HepG2 (cell line): ENCODE measurements at regions not wholly inside any gene's neighbourhood (a gene's known extent, or its start where the extent isn't known, plus 50 kb on each side); places are given as distances from the start of the nearest gene placed in this dataset.

ENCODE experiments used
- ATAC-seq: fragments of 200-7000 bp; cut with Tn5 transposase; 3 replicates; pipeline ENCODE4 v1.9.1; 2020; ENCODE audit warnings: mild to moderate bottlenecking, moderate library complexity
- BruUV-seq: library from RNA; stranded (reverse); fragments of 400-500 nt; replicated peaks from 2 replicates; lab custom pipeline; 2021; lab: Mats Ljungman, UMichigan
- CTCF ChIA-PET: fragments of 300-600 bp; formaldehyde crosslinking; extraction: SDS; loops from one replicate; lab custom pipeline; 2021; ENCODE audit warnings: low total read pairs, inconsistent platforms, low intra/inter-chr PET ratio; lab: Yijun Ruan, JAX
- POLR2A ChIA-PET: fragments of 350-600 bp; sonication (Branson Sonifier 250); formaldehyde crosslinking; loops from one replicate; lab custom pipeline; 2020; ENCODE audit warnings: antibody characterized with exemption, inconsistent platforms; lab: Yijun Ruan, JAX
- DNase-seq: peaks from one replicate; pipeline ENCODE4 v3.0.0-alpha.2; 2015; ENCODE audit warnings: low spot score
- FAIRE-seq: peaks from 3 replicates; lab custom pipeline; 2011; peaks lifted over from hg19 to GRCh38; lab: Jason Lieb, UNC
- H2AFZ ChIP-seq: one replicate; pipeline ENCODE4 v1.6.1; 2011; ENCODE audit warnings: low read length, inconsistent platforms
- H3K27ac ChIP-seq: fragments of 300-600 bp; 3 replicates; pipeline ENCODE4 v1.8.0; 2011; ENCODE audit warnings: mixed run types, mild to moderate bottlenecking, mixed read lengths, low read length, inconsistent platforms; ENCODE audit not compliant: insufficient read depth; ENCODE audit errors: extremely low read length
- H3K27me3 ChIP-seq, 2 experiments: fragments of 200-600 bp in 1 of 2; 2 replicates in 1 of 2; 3 replicates in 1 of 2; pipeline versions ENCODE4 v1.6.0 to v1.8.0; 2011; ENCODE audit warnings: low read length in 2 of 2, mild to moderate bottlenecking in 2 of 2, moderate library complexity in 2 of 2, inconsistent platforms in 1 of 2; ENCODE audit not compliant: insufficient read depth in 2 of 2, control insufficient read depth in 1 of 2
- H3K36me3 ChIP-seq, 2 experiments: fragments of 200-600 bp in 1 of 2; replicated peaks in 1 of 2; 2 replicates in 1 of 2; 3 replicates in 1 of 2; pipeline versions ENCODE4 v1.5.1 to v1.8.0; 2011; ENCODE audit warnings: low read length in 2 of 2, inconsistent platforms in 1 of 2; ENCODE audit not compliant: insufficient read depth in 2 of 2, control insufficient read depth in 1 of 2
- H3K4me1 ChIP-seq: 2 replicates; pipeline ENCODE4 v1.5.1; 2012; ENCODE audit warnings: low read length, inconsistent platforms; ENCODE audit not compliant: insufficient read depth
- H3K4me2 ChIP-seq: 2 replicates; pipeline ENCODE4 v1.6.0; 2011; ENCODE audit warnings: low read depth, low read length, inconsistent platforms
- H3K4me3 ChIP-seq, 3 experiments: fragments of 200-600 bp in 1 of 3; sonication (generic), shearing (Covaris generic) in 1 of 3; replicated peaks in 1 of 3; 2 replicates each; pipeline ENCODE4 v1.5.1; 2011 to 2016; ENCODE audit warnings: low read length in 3 of 3, inconsistent platforms in 2 of 3, low read depth in 2 of 3, mild to moderate bottlenecking in 2 of 3, control low read depth in 1 of 3, mixed read lengths in 1 of 3; ENCODE audit not compliant: insufficient read depth in 1 of 3
- H3K79me2 ChIP-seq: one replicate; pipeline ENCODE4 v1.6.1; 2011; ENCODE audit warnings: low read length, inconsistent platforms; ENCODE audit not compliant: insufficient read depth
- H3K9ac ChIP-seq: 2 replicates; pipeline ENCODE4 v1.6.0; 2011; ENCODE audit warnings: mild to moderate bottlenecking, low read depth, low read length, inconsistent platforms; ENCODE audit not compliant: insufficient read depth
- H3K9me3 ChIP-seq: 2 replicates; pipeline ENCODE4 v1.5.1; 2012; ENCODE audit warnings: mild to moderate bottlenecking, low read length
- H4K20me1 ChIP-seq: 2 replicates; pipeline ENCODE4 v1.6.0; 2011; ENCODE audit warnings: inconsistent platforms, mild to moderate bottlenecking, low read length, moderate library complexity; ENCODE audit not compliant: insufficient read depth
- CEBPB ChIP-seq: IDR thresholded peaks from 2 replicates; pipeline ENCODE4 v1.6.1; 2011; ENCODE audit warnings: low read depth, low read length, improper control_type of control experiment, borderline replicate concordance
- CEBPG ChIP-seq: IDR thresholded peaks from 2 replicates; pipeline ENCODE4 v1.6.1; 2016
- MEIS2 ChIP-seq: sonication (generic); formaldehyde crosslinking; IDR thresholded peaks from 2 replicates; pipeline ENCODE4 v1.9.0; 2021; ENCODE audit warnings: mild to moderate bottlenecking, missing genetic modification reagents
- WGBS: methylation state at CpG from one replicate; pipeline ENCODE4 v1.1.6; 2017; ENCODE audit warnings: low lambda C conversion rate; 5-methylcytosine and 5-hydroxymethylcytosine counted together
- in situ Hi-C: cut with HindIII; loops from 2 replicates; pipeline ENCODE4 v1.10.0; 2017; ENCODE audit warnings: low pct_unique_long_range_greater_than_20kb; ENCODE audit not compliant: extremely low pct_ligation_motif_present
- intact Hi-C: fragments of 100-400 bp; cut with micrococcal nuclease; formaldehyde crosslinking; loops from one replicate; pipeline ENCODE4 v1.10.0; 2022; ENCODE audit not compliant: unreplicated experiment
- TF ChIP-seq, protein P1 (sequence below): sonication (generic); formaldehyde crosslinking; IDR thresholded peaks from 2 replicates; pipeline ENCODE4 v1.4.0; 2020; ENCODE audit warnings: missing genetic modification reagents, mild to moderate bottlenecking, borderline replicate concordance

DNA sequence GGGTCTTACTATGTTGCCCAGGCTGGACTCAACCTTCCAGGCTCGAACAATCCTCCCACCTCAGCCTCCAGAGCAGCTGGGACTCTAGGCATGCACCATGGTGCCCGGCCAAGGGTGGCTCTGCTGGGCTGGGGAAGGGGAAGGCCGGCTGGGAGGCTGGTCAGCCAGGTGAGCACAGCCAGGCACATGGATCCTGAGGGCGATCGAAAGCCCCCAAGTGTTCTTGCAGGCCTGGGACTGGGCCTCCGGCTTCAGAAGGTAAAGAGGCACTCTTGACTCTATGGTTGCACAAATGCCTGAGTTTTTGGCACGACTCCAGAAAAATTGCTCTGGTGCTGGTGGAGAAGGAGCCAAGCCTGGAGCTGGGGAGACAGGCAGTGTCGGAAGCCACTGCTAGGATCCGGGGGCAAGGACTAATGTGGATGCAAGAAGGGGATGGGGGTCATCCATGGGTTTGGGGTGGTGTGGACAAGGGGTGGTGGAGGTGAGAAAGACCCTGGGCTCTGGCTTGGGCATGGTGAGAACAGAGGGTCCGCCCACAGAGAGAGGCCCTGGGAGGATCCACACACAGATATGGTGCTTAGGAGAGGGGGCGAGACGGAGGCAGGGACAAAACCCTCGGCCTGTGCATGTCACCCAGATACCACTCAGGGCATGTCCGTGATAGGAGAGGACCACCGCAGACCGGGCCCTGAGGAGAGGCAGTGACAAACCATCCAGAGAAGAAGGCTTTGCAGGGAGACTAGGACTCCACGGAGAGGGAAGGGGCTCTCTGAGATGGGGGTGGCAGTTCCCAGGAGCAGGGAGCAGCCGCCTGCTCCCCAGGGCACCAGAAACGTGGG, 51.1 kb upstream of the COL5A1 start:
- POLR2A ChIA-PET = no interaction called here
- Histone ChIP-seq H3K27ac (no peak overlapping the region), H3K4me3 (no peak overlapping the region), H3K9ac (no peak overlapping the region), H4K20me1 (no peaks in the 10 kb centered on the region), H3K27me3 (peaks cover 3 to 4% of the 10 kb centered on the region in 2 experiments; a peak in 4 of 5 replicates), H3K36me3 (no peaks in the 10 kb centered on the region), H3K4me2 (no peak overlapping the region), H3K9me3 (no peaks in the 10 kb centered on the region), H3K4me1 (peaks cover 35% of the 10 kb centered on the region), H3K79me2 (no peaks in the 10 kb centered on the region), H2AFZ (no peak overlapping the region)
- in situ Hi-C loops (no loop called here), intact Hi-C loops (no loop called here)
- ATAC-seq (no peak), FAIRE-seq (no peak), DNase-seq (peak; percentile 24)
- 46% methylated on average over 12 of the region's 19 CpGs for WGBS
- no TSS peak for BruUV-seq
- CTCF ChIA-PET = no interaction called here
- TF ChIP-seq, protein P1, sequence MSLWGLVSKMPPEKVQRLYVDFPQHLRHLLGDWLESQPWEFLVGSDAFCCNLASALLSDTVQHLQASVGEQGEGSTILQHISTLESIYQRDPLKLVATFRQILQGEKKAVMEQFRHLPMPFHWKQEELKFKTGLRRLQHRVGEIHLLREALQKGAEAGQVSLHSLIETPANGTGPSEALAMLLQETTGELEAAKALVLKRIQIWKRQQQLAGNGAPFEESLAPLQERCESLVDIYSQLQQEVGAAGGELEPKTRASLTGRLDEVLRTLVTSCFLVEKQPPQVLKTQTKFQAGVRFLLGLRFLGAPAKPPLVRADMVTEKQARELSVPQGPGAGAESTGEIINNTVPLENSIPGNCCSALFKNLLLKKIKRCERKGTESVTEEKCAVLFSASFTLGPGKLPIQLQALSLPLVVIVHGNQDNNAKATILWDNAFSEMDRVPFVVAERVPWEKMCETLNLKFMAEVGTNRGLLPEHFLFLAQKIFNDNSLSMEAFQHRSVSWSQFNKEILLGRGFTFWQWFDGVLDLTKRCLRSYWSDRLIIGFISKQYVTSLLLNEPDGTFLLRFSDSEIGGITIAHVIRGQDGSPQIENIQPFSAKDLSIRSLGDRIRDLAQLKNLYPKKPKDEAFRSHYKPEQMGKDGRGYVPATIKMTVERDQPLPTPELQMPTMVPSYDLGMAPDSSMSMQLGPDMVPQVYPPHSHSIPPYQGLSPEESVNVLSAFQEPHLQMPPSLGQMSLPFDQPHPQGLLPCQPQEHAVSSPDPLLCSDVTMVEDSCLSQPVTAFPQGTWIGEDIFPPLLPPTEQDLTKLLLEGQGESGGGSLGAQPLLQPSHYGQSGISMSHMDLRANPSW (CRISPR knock-in tag) = no peak
- TF ChIP-seq MEIS2 (CRISPR knock-in tag) (no peak), CEBPB (peak; percentile 73), CEBPG (CRISPR knock-in tag) (peak; percentile 67)
- TF ChIP-seq, all 625 proteins: peak for 2
